Kidney (tissue), 13 donors: ENCODE measurements at regions not wholly inside any gene's neighbourhood (a gene's known extent, or its start where the extent isn't known, plus 50 kb on each side); places are given as distances from the start of the nearest gene placed in this dataset.
"Not testable (repeated sequence)": the region's sequence is repeated elsewhere in the genome, so short reads cannot be mapped to it uniquely, and the experiment has no call there.

Experiments used
- DNase-seq, 5 donors: peaks; one replicate each; pipeline ENCODE4 v3.0.0-alpha.2; 2013 to 2020
- FAIRE-seq: peaks from 2 replicates; lab custom pipeline; 2012; peaks lifted over from hg19 to GRCh38; lab: Jason Lieb, UNC
- H3K27ac ChIP-seq, 2 donors: one replicate each; pipeline ENCODE4 v1.7.0; 2013; ENCODE audit warnings: low read depth in 2 of 2, low read length in 2 of 2, inconsistent platforms in 1 of 2
- H3K27me3 ChIP-seq: one replicate; pipeline ENCODE4 v1.7.1; 2013; ENCODE audit warnings: low read length, inconsistent platforms; ENCODE audit not compliant: control insufficient read depth, insufficient read depth
- H3K36me3 ChIP-seq, 3 donors: one replicate each; pipeline versions ENCODE4 v1.7.0 to v1.7.1; 2013; ENCODE audit warnings: low read length in 3 of 3, control low read depth in 1 of 3, inconsistent platforms in 1 of 3; ENCODE audit not compliant: insufficient read depth in 3 of 3, control insufficient read depth in 2 of 3
- H3K4me1 ChIP-seq, 3 donors: one replicate each; pipeline versions ENCODE4 v1.7.0 to v1.7.1; 2013; ENCODE audit warnings: low read length in 3 of 3, inconsistent platforms in 1 of 3, low read depth in 1 of 3; ENCODE audit not compliant: control insufficient read depth in 2 of 3, insufficient read depth in 2 of 3
- H3K4me3 ChIP-seq, 3 donors: one replicate each; pipeline versions ENCODE4 v1.7.0 to v1.8.1; 2013; ENCODE audit warnings: low read length in 3 of 3, control low read depth in 1 of 3, inconsistent platforms in 1 of 3
- H3K9ac ChIP-seq, 3 donors: one replicate each; pipeline versions ENCODE4 v1.7.0 to v1.7.1; 2013; ENCODE audit warnings: low read length in 3 of 3, control low read depth in 1 of 3, inconsistent platforms in 1 of 3
- H3K9me3 ChIP-seq, 3 donors: one replicate each; pipeline versions ENCODE4 v1.7.0 to v1.7.1; 2013; ENCODE audit warnings: low read length in 3 of 3, control low read depth in 1 of 3, inconsistent platforms in 1 of 3; ENCODE audit not compliant: control insufficient read depth in 2 of 3, insufficient read depth in 1 of 3
- CTCF ChIP-seq: IDR thresholded peaks from 3 replicates; pipeline ENCODE4 v1.5.1; 2012; ENCODE audit warnings: mild to moderate bottlenecking, moderate library complexity, borderline replicate concordance; ENCODE audit not compliant: insufficient read depth; ENCODE audit errors: extremely low read depth
- intact Hi-C: fragments of 100-400 bp; cut with DNase I; formaldehyde crosslinking; loops from one replicate; pipeline ENCODE4 v1.11.1; 2022
- donor health status: control.
- donor health status: control.
- donor health status: control.
- donor health status: control.
- donor health status: control.
- donor health status: DM: yes; HTN: yes; CAD: no.
- donor health status: Normal renal cell carcinoma (clear cell type).

DNA sequence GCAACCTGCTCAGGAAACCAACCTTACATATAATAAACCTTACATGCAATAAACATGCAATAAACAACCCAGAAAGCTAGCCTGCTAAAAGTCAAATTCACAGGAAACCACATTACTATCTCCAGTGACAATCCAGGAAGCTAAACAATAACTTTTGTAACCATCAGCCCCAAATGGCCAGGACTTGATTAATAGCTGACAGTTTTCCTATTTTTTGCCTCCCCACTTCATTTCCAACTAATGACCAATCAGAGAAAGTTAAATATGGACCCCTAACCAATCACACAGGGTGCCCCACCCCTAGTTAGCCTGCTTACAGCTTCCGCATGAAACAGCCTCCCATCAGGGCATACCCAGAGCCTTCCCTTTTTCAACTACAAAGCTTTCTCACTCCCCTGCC is 152.2 kb upstream of the LMNTD1 start:
- peaks cover 0 to under 1% (median 0%) of the 10 kb centered on the region in 3 donors for H3K9me3 ChIP-seq
- no peaks in the 10 kb centered on the region for H3K27me3 ChIP-seq
- DNase-seq (no peak), FAIRE-seq (no peak)
- no peak overlapping the region for H3K4me3 ChIP-seq
- no peak overlapping the region for H3K9ac ChIP-seq
- intact Hi-C loops, result no loop called here
- no peak for TF ChIP-seq CTCF
- H3K4me1 ChIP-seq, result no peaks in the 10 kb centered on the region
- H3K36me3 ChIP-seq, result no peaks in the 10 kb centered on the region
- no peak overlapping the region for H3K27ac ChIP-seq

GRCh38 chr12:25706646-25707045 is 153.6 kb upstream of the LMNTD1 start:
- DNase-seq, H3K27ac ChIP-seq, intact Hi-C loops, H3K9me3 ChIP-seq, H3K4me1 ChIP-seq, H3K9ac ChIP-seq, H3K4me3 ChIP-seq, H3K36me3 ChIP-seq, FAIRE-seq, H3K27me3 ChIP-seq: not testable (repeated sequence)

DNA sequence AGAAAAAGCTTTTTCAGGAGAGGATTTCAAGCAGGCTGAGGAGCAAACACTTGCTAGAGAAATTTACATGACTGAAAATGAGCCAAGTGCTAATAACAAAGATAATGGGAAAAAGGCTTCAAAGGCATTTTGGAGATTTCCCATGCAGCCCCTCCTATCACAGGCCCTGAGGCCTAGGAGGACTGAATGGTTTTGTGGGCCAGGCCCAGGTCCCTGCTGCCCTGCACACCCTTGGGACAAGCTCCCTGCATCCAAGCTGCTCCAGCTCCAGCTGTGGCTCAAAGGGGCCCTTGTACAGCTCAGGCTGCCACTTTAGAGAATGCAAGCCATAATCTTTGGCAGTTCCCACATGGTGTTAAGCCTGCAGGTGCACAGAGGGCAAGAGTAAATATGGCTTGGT is 154.0 kb upstream of the LMNTD1 start:
- no peak overlapping the region for H3K27ac ChIP-seq
- intact Hi-C loops, result no loop called here
- no peaks in the 10 kb centered on the region for H3K4me1 ChIP-seq
- TF ChIP-seq CTCF, result no peak
- FAIRE-seq (no peak), DNase-seq (no peak)
- no peak overlapping the region for H3K9ac ChIP-seq
- H3K9me3 ChIP-seq, result peaks cover 0 to 9% (median 5%) of the 10 kb centered on the region in 3 donors
- no peak overlapping the region for H3K4me3 ChIP-seq
- no peaks in the 10 kb centered on the region for H3K36me3 ChIP-seq
- H3K27me3 ChIP-seq, result no peaks in the 10 kb centered on the region

DNA sequence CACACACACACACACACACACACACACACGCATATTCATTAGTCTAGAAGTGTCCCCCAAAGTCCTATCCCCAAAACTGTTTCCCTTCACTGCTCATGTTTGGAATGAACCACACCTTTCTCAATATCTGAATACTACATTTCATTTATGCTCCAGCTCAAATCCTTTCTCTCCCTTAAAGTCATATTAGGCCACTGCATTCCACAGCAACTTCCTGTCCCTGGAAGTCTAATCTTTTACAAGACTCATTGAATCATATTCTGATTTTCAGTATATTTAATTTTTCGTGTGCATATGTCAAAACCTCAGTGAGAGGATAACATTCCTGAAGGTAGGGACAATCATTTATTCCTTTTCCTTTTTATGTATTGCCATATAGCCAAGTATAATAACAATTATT is 155.6 kb upstream of the LMNTD1 start:
- Histone ChIP-seq H3K4me3 (no peak overlapping the region), H3K9me3 (peaks cover 0 to 9% (median 5%) of the 10 kb centered on the region in 3 donors), H3K9ac (no peak overlapping the region), H3K4me1 (no peaks in the 10 kb centered on the region), H3K36me3 (no peaks in the 10 kb centered on the region), H3K27me3 (no peaks in the 10 kb centered on the region), H3K27ac (no peak overlapping the region)
- TF ChIP-seq CTCF, result no peak
- FAIRE-seq (no peak), DNase-seq (no peak)
- intact Hi-C loops, result no loop called here
